Stimulated activated CD4-positive, alpha-beta T cell treated with anti-CD3 and anti-CD28 coated beads, Interleukin-12 subunit alpha, Interleukin-12 subunit beta, amount 100 ng/mL, for 48 hours (primary cell): ENCODE measurements at regions not wholly inside any gene's neighbourhood (a gene's known extent, or its start where the extent isn't known, plus 50 kb on each side); places are given as distances from the start of the nearest gene placed in this dataset.

ENCODE experiments used
- DNase-seq, 3 donors: peaks; one replicate each; pipeline ENCODE4 v3.0.0-alpha.2; 2020; ENCODE audit warnings: low read depth in 2 of 3, low spot score in 1 of 3

GRCh38 chr6:164838068-164838615 lies 471.3 kb downstream of the C6orf118 start:
- no peak for DNase-seq

- no peak for DNase-seq
Measured at GRCh38 chr6:164836486-164836885, 472.9 kb downstream of the C6orf118 start.

GRCh38 chr6:164832410-164832809 lies 477.0 kb downstream of the C6orf118 start:
- no peak for DNase-seq

GRCh38 chr6:164827537-164827936 lies 481.9 kb downstream of the C6orf118 start:
- DNase-seq: no peak

GRCh38 chr6:164826831-164827468 lies 482.5 kb downstream of the C6orf118 start:
- no peak for DNase-seq

- no peak for DNase-seq
Measured at GRCh38 chr6:164825386-164825785, 484.0 kb downstream of the C6orf118 start.

- no peak for DNase-seq
Measured at GRCh38 chr6:164817662-164818061, 491.7 kb downstream of the C6orf118 start.

- DNase-seq: no peak
Measured at GRCh38 chr6:164812706-164813105, 496.7 kb downstream of the C6orf118 start.

- no peak for DNase-seq
Measured at GRCh38 chr6:164807125-164807524, 502.3 kb downstream of the C6orf118 start.

- DNase-seq: no peak
Measured at GRCh38 chr6:164795056-164795815, 514.2 kb downstream of the C6orf118 start.

GRCh38 chr6:164792666-164793065 lies 516.7 kb downstream of the C6orf118 start:
- DNase-seq: no peak

- DNase-seq: no peak
Measured at GRCh38 chr6:164791498-164791897, 517.9 kb downstream of the C6orf118 start.

GRCh38 chr6:164763788-164764187 lies 545.6 kb downstream of the C6orf118 start:
- DNase-seq: no peak

GRCh38 chr6:164757451-164757850 lies 552.0 kb downstream of the C6orf118 start:
- no peak for DNase-seq

- no peak for DNase-seq
Measured at GRCh38 chr6:164756723-164757122, 552.7 kb downstream of the C6orf118 start.

- DNase-seq: no peak
Measured at GRCh38 chr6:164756142-164756541, 553.3 kb downstream of the C6orf118 start.

- no peak for DNase-seq
Measured at GRCh38 chr6:164753517-164753916, 555.9 kb downstream of the C6orf118 start.

- DNase-seq: no peak
Measured at GRCh38 chr6:164751395-164751794, 558.0 kb downstream of the C6orf118 start.

GRCh38 chr6:164750128-164750527 lies 559.3 kb downstream of the C6orf118 start:
- DNase-seq: no peak

- DNase-seq: no peak
Measured at GRCh38 chr6:164749221-164750064, 560.0 kb downstream of the C6orf118 start.

GRCh38 chr6:164744301-164744700 lies 565.1 kb downstream of the C6orf118 start:
- no peak for DNase-seq
